Dendritic cell treated with granulocyte-macrophage colony-stimulating factor and Interleukin-4, amounts not matched to agents 40 ng/mL and 50 ng/mL, for 4 days (primary cell): ENCODE measurements at regions not wholly inside any gene's neighbourhood (a gene's known extent, or its start where the extent isn't known, plus 50 kb on each side); places are given as distances from the start of the nearest gene placed in this dataset.
"Not testable (repeated sequence)": the region's sequence is repeated elsewhere in the genome, so short reads cannot be mapped to it uniquely, and the experiment has no call there.

Experiments used
- H3K27ac Mint-ChIP-seq: one replicate; pipeline ENCODE4 v1.8.0; 2022; ENCODE audit warnings: mild to moderate bottlenecking, mixed read lengths
- H3K27me3 Mint-ChIP-seq: one replicate; pipeline ENCODE4 v1.8.0; 2022; ENCODE audit warnings: mild to moderate bottlenecking, mixed read lengths
- H3K36me3 Mint-ChIP-seq: one replicate; pipeline ENCODE4 v1.8.0; 2022; ENCODE audit warnings: low read depth, mixed read lengths
- H3K4me1 Mint-ChIP-seq: one replicate; pipeline ENCODE4 v1.8.0; 2022; ENCODE audit warnings: low read depth, mixed read lengths
- H3K4me3 Mint-ChIP-seq: one replicate; pipeline ENCODE4 v1.8.0; 2022; ENCODE audit warnings: mild to moderate bottlenecking, moderate library complexity, mixed read lengths
- H3K9me3 Mint-ChIP-seq: one replicate; pipeline ENCODE4 v1.8.0; 2022; ENCODE audit warnings: mixed read lengths
- intact Hi-C: fragments of 100-400 bp; cut with micrococcal nuclease; formaldehyde crosslinking; loops from one replicate; pipeline ENCODE4 v1.15.0; 2022

DNA sequence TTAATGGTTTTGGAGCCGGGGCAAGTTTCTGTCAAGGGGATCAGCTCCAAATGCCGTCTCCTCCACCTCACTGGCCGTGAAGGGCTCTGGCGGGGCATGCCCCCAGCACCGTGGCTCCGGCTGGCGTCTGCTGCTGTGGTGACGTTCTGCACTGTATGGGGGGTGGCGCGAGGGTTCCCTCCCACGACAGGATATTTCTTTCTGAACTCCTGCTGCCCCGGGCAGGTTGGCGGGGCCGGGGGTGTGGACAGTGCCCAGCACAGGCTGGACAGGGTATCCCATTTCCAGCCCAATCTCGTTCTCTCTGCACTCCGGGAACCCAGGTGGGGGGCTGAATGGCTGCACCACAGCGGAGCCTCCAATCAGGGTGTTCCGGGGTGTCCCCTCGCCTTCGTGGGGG, 201.6 kb downstream of the BANP start:
- H3K27ac Mint-ChIP-seq, intact Hi-C loops, H3K4me3 Mint-ChIP-seq, H3K4me1 Mint-ChIP-seq, H3K9me3 Mint-ChIP-seq, H3K36me3 Mint-ChIP-seq: not testable (repeated sequence)
- peaks cover 73% of the 10 kb centered on the region for H3K27me3 Mint-ChIP-seq

DNA sequence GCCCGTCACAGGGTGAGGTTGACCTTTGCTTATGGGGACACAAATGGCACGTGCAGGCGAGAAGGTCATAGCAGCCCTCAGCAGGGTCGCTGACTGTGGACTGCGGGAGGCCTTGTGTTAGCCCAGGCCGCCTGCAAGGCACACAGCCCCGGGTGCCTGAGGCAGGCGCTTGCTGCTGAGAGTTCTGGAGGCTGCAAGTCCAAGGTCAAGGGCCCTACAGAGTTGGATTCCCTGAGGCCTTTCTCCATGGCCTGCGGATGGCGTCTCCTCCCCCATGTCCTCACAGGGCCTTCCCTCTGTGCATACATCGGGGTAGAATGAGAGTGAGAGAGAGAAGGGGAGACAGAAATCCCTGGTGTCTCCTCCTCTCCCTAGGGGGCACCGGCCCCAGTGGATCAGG, 202.3 kb downstream of the BANP start:
- H3K4me3 Mint-ChIP-seq, H3K4me1 Mint-ChIP-seq: not testable (repeated sequence)

DNA sequence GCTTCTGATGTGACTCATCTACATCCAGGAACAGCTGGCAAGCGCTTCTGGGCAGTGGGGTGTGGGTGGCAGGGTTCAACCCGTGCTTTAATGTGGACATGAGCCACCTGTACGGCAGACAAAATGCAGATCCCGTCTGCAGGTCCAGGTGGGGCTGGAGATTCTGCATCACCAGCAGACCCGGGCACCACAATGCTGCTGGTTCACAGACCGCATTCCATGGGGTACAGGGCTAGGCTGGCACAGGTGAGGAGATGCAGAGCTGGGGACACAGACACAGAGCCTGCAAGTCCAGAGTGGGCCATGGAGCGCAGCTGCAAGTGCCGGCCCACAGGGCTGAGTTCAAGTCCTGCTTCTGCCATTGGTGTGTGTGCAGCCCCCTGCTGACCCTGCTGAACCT, 203.7 kb downstream of the BANP start:
- H3K27me3 Mint-ChIP-seq, result peaks cover 69% of the 10 kb centered on the region
- intact Hi-C loops, H3K27ac Mint-ChIP-seq, H3K9me3 Mint-ChIP-seq, H3K36me3 Mint-ChIP-seq, H3K4me1 Mint-ChIP-seq, H3K4me3 Mint-ChIP-seq: not testable (repeated sequence)

More for the DNA sequence above, 202.3 kb downstream of the BANP start:
- intact Hi-C loops, H3K27ac Mint-ChIP-seq, H3K9me3 Mint-ChIP-seq, H3K36me3 Mint-ChIP-seq: not testable (repeated sequence)
- H3K27me3 Mint-ChIP-seq, result peaks cover 69% of the 10 kb centered on the region

DNA sequence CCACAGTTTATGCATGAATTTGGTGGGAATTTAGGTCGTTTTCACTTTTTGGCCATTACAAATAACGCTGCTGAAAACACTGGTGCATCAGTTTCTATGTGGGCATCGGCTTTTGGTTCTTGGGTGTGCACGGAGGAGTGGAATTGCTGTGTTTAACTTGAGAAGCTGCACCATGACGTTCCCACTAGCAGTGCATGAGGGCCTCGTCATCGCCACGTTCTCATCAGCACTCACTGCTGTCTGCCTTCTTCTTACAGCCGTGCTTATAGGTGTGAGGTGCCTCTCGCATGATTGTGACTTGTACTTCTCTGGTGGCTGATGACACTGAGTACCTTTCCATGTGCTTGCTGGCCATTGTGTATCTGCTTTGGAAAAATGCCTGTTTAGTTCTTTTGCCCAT, 204.4 kb downstream of the BANP start:
- H3K9me3 Mint-ChIP-seq, H3K36me3 Mint-ChIP-seq, intact Hi-C loops, H3K27ac Mint-ChIP-seq, H3K4me3 Mint-ChIP-seq, H3K4me1 Mint-ChIP-seq: not testable (repeated sequence)
- H3K27me3 Mint-ChIP-seq, result peaks cover 70% of the 10 kb centered on the region

DNA sequence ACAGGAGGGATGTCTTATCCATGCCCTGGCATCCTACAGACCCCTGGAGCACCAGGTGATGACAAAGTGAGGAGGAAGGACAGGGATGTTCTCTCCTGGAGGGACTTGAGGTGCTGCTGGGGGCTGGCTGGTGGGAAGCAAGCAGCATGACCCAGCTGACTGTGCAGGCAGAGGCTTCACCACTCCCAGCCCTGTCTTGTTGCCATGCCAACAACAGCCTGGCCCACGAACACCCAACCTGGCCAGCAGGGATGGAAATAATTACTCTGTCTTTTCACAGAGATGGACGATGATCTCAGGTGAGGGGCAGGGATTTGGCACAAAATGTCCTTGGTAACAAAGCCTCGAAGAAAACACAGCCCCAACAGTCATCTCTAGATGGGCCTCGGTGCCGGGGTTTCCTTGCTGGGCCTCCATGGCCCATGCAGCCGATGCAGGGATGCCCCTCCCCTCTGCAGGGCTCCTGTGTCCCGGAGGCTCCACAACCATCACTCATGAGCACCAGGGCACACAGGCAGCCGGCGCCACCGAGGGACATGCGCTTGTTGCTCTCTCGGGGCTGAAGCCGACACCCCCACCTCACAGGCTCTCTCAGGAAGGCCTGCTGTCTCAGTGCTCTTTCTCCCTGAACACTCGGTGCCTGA, 205.5 kb downstream of the BANP start:
- H3K9me3 Mint-ChIP-seq, H3K4me3 Mint-ChIP-seq, intact Hi-C loops, H3K36me3 Mint-ChIP-seq, H3K27ac Mint-ChIP-seq, H3K4me1 Mint-ChIP-seq: not testable (repeated sequence)
- peaks cover 67% of the 10 kb centered on the region for H3K27me3 Mint-ChIP-seq

DNA sequence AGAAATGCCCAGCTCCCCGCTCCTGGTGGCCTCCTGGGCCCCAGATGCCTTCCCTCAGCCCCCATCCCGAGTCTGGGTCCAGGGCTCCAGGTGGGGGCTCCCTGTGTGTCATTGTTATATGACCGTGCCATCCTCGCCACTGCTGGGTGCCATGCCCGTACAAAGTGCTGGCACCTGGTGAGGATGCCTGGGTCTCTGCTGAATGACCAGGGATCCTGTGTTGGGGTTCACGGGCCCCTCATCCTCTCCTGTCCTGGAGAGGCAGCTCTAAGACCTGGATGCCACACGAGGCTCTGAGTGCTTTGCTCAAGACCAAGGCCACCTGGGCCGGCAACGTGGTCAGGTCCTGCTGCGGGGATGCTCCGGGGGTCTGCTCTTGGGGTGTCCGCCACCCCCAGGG, 206.5 kb downstream of the BANP start:
- H3K9me3 Mint-ChIP-seq, intact Hi-C loops, H3K36me3 Mint-ChIP-seq, H3K27ac Mint-ChIP-seq, H3K4me3 Mint-ChIP-seq, H3K4me1 Mint-ChIP-seq: not testable (repeated sequence)
- H3K27me3 Mint-ChIP-seq, result peaks cover 60% of the 10 kb centered on the region

DNA sequence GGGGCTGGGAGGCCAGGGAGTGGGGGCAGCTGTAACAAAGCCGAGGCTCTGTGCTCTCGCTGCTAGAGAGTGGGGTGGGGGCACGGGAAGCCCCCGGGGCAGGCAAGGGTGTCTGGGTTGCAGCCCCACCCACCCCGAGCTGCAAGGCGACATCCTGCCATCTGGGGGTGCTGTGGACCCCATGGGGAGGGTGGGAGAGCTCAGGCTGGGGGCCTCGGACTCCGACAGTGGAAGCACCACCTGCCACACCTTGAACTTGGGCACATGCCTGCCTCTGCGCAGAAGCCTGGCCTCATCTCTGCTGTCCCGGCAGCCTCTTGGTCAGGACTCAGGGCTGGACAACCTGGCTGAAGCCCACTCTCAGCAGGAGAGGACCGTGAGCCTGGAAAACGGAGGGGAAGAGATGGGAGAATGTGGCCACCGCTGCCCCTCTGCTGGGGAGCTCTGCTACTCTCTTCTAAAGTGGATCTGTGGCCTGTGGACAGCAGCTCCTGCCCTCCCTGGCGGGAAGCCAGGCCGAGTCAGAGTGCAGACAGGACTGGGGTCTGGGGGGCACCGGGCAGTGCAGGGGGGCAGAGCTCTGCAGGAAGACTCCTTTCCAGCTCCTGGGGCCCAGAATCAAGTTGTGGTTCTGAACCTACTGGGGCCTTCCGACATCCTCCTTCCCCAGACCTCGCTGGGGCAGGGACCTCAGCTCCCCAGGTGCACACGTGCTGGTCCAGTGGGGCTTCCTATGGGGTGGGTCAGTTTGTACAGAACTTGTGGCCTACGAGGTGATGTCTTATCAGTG, 207.2 kb downstream of the BANP start:
- intact Hi-C loops, result not testable (repeated sequence)

DNA sequence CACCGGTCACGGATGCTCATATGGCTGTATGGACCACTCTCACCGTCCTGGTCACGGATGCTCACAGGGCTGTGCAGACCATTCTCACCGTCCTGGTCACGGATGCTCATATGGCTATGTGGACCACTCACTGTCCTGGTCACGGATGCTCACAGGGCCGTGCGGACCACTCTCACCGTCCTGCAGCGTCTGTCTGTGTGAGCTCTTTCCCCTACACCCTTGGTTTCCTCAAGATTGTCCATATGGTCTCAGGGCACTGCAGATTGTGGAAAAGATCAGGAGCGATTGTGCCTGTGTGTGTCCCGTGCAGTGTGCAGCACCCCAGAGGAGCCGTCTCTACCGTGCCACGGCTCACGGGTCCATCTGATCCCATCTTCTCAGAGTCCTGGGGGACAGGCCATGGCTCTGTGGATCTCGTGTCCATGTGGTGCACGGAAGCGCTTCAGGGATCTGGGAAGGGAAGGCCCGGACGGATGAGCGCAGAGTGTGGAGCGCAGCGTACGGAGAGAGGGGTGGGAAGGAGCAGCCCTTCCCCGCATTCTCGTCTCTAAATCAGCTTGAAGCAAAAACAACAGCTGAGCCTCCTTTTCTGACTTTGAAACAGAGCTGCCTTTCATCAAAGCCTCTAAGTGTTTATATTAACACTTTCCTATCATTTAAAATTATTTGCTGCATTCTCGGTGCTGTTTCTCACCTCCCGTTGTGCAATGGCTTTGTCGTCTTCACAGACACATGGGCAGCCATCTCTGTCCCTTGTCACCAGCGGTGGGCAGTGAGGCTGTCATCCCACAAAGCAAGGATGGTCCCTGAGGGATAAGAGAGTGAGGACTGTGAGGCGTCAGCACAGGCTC, 208.0 kb downstream of the BANP start:
- H3K27me3 Mint-ChIP-seq, result peaks cover 50% of the 10 kb centered on the region
- H3K4me1 Mint-ChIP-seq, intact Hi-C loops, H3K4me3 Mint-ChIP-seq, H3K36me3 Mint-ChIP-seq, H3K9me3 Mint-ChIP-seq, H3K27ac Mint-ChIP-seq: not testable (repeated sequence)

More for the DNA sequence above, 207.2 kb downstream of the BANP start:
- not testable (repeated sequence) for H3K36me3 Mint-ChIP-seq, H3K9me3 Mint-ChIP-seq, H3K4me3 Mint-ChIP-seq, H3K4me1 Mint-ChIP-seq, H3K27ac Mint-ChIP-seq
- H3K27me3 Mint-ChIP-seq, result peaks cover 54% of the 10 kb centered on the region

DNA sequence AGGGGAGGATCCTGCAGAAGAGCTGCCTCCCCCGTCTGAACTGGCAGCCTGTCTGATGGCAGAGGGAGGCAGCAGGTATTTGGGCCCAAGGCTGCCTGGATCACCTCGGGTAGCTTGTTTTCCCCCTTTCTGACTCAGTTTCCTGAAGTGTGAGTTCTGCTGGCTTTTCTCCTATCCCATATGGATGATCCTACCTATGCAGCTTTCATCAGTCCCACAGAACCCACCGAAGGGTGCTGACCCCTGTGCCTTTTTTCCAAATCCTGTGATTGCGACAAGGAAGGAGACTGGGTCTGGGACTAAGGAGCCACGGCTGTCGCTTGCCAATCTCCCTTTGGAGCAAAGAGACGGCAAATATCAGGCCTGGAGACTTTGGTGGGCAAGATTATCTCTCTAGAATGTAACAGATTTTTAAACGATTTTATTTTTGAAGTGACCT, 208.7 kb downstream of the BANP start:
- H3K4me3 Mint-ChIP-seq, H3K9me3 Mint-ChIP-seq, H3K27ac Mint-ChIP-seq, H3K36me3 Mint-ChIP-seq, intact Hi-C loops, H3K4me1 Mint-ChIP-seq: not testable (repeated sequence)
- peaks cover 49% of the 10 kb centered on the region for H3K27me3 Mint-ChIP-seq

DNA sequence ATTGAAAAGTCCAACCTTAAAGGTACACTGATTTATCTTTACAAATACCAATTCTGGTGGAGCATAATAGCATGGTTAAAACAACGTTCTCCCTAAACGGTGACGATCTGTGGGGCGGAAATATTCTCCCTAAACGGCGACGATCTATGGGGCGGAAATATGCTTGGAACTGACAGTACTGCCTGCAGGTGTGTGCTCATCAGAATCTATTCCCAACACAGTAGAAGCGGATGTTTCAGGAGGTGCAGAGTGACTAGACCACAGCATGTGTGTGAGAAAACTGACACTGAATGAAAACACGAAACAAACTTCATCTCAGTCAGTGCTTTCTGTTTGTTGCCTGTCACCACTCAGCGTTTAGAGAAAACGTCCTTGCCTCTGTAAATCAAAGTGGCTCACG, 210.0 kb downstream of the BANP start:
- H3K36me3 Mint-ChIP-seq, H3K4me3 Mint-ChIP-seq, H3K27ac Mint-ChIP-seq, H3K4me1 Mint-ChIP-seq, H3K9me3 Mint-ChIP-seq, intact Hi-C loops: not testable (repeated sequence)
- peaks cover 44% of the 10 kb centered on the region for H3K27me3 Mint-ChIP-seq

DNA sequence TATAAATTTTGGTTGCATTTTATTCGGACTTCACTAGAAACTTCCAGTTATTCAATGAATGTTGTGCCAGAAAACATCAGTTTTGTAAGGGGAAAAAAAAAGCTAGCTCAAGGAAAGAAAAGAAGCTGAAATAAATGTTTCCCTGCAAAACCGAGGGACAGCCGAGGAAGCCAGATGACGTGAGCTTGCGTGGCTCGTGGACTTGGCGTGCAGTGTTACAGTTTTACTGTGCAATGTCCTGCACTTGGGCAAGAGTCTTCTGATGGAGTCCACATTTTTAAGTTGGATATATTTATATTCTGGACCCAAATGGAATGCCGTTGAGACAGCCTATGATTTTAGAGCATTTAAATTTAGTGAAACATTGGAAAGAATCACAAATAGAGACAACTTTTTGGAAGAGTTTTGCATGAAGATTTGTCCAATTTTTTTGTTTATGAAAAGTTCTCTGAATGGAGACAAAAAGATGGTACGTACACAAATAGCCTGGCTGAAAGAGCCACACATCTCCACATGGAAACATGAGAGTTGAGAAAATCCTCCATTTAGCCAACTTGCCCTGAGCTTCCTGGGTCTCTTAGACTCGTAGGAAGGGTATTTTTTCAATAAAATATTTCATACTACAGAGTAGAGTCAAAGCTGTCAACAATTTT, 210.5 kb downstream of the BANP start:
- H3K4me3 Mint-ChIP-seq, intact Hi-C loops, H3K27ac Mint-ChIP-seq, H3K36me3 Mint-ChIP-seq, H3K9me3 Mint-ChIP-seq, H3K4me1 Mint-ChIP-seq: not testable (repeated sequence)
- peaks cover 45% of the 10 kb centered on the region for H3K27me3 Mint-ChIP-seq

DNA sequence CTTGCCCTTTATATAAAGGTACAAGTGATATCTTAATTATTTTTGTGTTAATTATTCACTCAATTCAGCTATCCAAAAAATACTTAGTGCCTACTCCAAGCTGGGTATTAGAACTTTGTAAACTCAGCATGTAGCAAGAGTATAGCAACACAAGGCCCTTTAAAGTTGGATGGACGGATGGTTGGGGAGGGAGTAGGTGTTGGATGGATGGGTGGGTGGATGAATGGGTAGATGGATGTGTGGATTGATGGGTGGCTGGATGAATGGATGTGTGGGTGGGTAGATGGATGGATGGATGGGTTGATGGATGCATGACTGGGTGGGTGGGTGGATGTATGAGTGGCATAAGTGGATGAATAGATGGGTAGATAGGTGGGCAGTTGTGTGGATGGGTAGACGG, 211.5 kb downstream of the BANP start:
- H3K27me3 Mint-ChIP-seq, result peaks cover 49% of the 10 kb centered on the region
- H3K4me1 Mint-ChIP-seq, H3K27ac Mint-ChIP-seq, H3K4me3 Mint-ChIP-seq, H3K36me3 Mint-ChIP-seq, intact Hi-C loops, H3K9me3 Mint-ChIP-seq: not testable (repeated sequence)

DNA sequence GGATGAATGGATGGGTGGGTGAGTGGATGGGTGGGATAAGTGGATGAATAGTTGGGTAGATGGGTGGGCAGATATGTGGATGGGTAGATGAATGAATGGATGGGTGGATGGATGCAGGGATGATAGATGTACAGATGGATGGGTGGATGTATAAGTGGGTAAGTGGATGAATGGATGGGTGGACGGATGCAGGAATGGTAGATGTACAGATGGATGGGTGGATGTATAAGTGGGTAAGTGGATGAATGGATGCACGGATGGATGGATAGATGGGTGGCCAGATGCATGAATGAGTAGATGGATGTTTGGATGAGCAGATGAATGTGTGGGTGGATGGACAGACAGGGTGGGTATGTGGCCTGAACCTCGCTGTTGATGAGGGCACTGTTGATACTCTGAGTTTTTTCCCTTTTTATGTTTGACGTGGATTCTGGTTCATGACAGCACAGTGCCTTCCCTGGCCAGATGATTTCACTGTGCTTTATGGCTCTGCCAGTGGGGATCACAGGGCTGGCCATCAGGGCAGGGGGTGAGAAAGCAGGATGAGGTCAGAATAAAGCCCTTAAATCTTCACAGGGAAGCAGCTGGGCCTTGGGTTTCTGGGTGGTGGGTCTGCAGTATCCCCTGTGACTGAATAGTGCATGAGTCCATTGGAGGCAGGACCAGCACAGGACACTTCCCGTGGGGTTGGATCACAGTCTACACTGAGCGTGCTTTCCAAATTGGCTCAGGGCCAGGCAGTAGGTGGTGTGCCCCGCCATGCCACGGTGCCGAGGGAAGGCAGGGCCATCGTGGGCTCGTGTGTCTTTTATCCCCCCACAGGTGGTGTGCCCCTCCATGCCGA, 213.2 kb downstream of the BANP start:
- not testable (repeated sequence) for H3K4me3 Mint-ChIP-seq, H3K27ac Mint-ChIP-seq

More for the DNA sequence above, 213.2 kb downstream of the BANP start:
- intact Hi-C loops, H3K4me1 Mint-ChIP-seq, H3K36me3 Mint-ChIP-seq, H3K9me3 Mint-ChIP-seq: not testable (repeated sequence)
- peaks cover 50% of the 10 kb centered on the region for H3K27me3 Mint-ChIP-seq
